WTC11 (cell line): ENCODE measurements at regions not wholly inside any gene's neighbourhood (a gene's known extent, or its start where the extent isn't known, plus 50 kb on each side); places are given as distances from the start of the nearest gene placed in this dataset.
"Not testable (repeated sequence)": the region's sequence is repeated elsewhere in the genome, so short reads cannot be mapped to it uniquely, and the experiment has no call there.

Experiments
- CBFB ChIP-seq: sonication (generic); formaldehyde crosslinking; IDR thresholded peaks from 2 replicates; pipeline ENCODE4 v1.8.1; 2022; ENCODE audit warnings: mild to moderate bottlenecking, low read depth, missing genetic modification reagents
- CREM ChIP-seq: sonication (generic); formaldehyde crosslinking; IDR thresholded peaks from 2 replicates; pipeline ENCODE4 v1.8.1; 2022; ENCODE audit warnings: mild to moderate bottlenecking, missing genetic modification reagents, moderate library complexity
- CTCF ChIP-seq: fragments of 200-600 bp; IDR thresholded peaks from 2 replicates; pipeline ENCODE4 v1.8.0; 2022; ENCODE audit warnings: antibody characterized with exemption
- IRF1 ChIP-seq: sonication (generic); formaldehyde crosslinking; IDR thresholded peaks from 2 replicates; pipeline ENCODE4 v1.8.0; 2023; ENCODE audit warnings: missing genetic modification reagents
- JUN ChIP-seq: sonication (generic); formaldehyde crosslinking; IDR thresholded peaks from 2 replicates; pipeline ENCODE4 v1.8.0; 2023; ENCODE audit warnings: mild to moderate bottlenecking, missing genetic modification reagents
- NFATC4 ChIP-seq: fragments of 250-450 bp; sonication (Bioruptor Pico); IDR thresholded peaks from 2 replicates; pipeline ENCODE4 v1.9.0; 2021; ENCODE audit warnings: mild to moderate bottlenecking
- SP1 ChIP-seq: sonication (generic); formaldehyde crosslinking; conservative IDR thresholded peaks from 2 replicates; pipeline ENCODE4 v1.8.1; 2022; ENCODE audit warnings: missing genetic modification reagents
- USF1 ChIP-seq: sonication (generic); formaldehyde crosslinking; IDR thresholded peaks from 2 replicates; pipeline ENCODE4 v1.8.0; 2022; ENCODE audit warnings: mild to moderate bottlenecking, missing genetic modification reagents
- ZNF121 ChIP-seq: sonication (generic); formaldehyde crosslinking; IDR thresholded peaks from 2 replicates; pipeline ENCODE4 v1.8.0; 2023; ENCODE audit warnings: missing genetic modification reagents
- ZNF232 ChIP-seq: sonication (generic); formaldehyde crosslinking; IDR thresholded peaks from 2 replicates; pipeline ENCODE4 v1.8.0; 2022; ENCODE audit warnings: mild to moderate bottlenecking, missing genetic modification reagents
- ZNF423 ChIP-seq: fragments of 250-450 bp; sonication (Bioruptor Pico); IDR thresholded peaks from 2 replicates; pipeline ENCODE4 v2.1.2; 2022; ENCODE audit warnings: mild to moderate bottlenecking, moderate library complexity
- ZNF532 ChIP-seq: fragments of 250-450 bp; sonication (Bioruptor Pico); IDR thresholded peaks from 2 replicates; pipeline ENCODE4 v1.9.0; 2021; ENCODE audit warnings: mild to moderate bottlenecking, borderline replicate concordance
- TF ChIP-seq, protein P1 (sequence below): sonication (generic); formaldehyde crosslinking; IDR thresholded peaks from 2 replicates; pipeline ENCODE4 v1.8.1; 2022; ENCODE audit warnings: low read depth, missing genetic modification reagents, borderline replicate concordance

DNA sequence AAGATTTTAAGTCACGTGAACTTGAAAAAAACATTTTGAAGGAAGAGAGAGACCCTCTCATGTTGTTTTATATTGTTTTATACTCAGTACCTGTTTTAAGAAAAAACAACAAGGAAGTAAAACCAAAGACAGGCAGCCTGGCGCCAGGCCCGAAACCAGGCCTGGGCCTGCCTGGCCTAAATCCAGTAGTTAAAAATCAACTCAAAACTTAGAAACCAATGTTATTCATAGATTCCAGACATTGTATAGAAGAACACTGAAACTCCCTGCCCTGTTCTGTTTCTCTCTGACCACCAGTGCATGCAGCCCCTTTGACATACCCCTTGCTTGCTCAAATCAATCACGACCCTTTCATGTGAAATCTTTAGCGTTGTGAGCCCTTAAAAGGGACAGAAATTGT is 762.4 kb upstream of the POU3F4 start:
- not testable (repeated sequence) for TF ChIP-seq CTCF; ZNF532 (CRISPR knock-in tag); ZNF423 (CRISPR knock-in tag); USF1 (CRISPR knock-in tag); JUN (CRISPR knock-in tag); CREM (CRISPR knock-in tag); SP1 (CRISPR knock-in tag); ZNF232 (CRISPR knock-in tag); CBFB (CRISPR knock-in tag); IRF1 (CRISPR knock-in tag); NFATC4 (CRISPR knock-in tag); ZNF121 (CRISPR knock-in tag)
- TF ChIP-seq, protein P1, sequence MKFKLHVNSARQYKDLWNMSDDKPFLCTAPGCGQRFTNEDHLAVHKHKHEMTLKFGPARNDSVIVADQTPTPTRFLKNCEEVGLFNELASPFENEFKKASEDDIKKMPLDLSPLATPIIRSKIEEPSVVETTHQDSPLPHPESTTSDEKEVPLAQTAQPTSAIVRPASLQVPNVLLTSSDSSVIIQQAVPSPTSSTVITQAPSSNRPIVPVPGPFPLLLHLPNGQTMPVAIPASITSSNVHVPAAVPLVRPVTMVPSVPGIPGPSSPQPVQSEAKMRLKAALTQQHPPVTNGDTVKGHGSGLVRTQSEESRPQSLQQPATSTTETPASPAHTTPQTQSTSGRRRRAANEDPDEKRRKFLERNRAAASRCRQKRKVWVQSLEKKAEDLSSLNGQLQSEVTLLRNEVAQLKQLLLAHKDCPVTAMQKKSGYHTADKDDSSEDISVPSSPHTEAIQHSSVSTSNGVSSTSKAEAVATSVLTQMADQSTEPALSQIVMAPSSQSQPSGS (CRISPR knock-in tag): not testable (repeated sequence)
